ENCODE measurements at regions not wholly inside any gene's neighbourhood (a gene's known extent, or its start where the extent isn't known, plus 50 kb on each side); places are given as distances from the start of the nearest gene placed in this dataset.

GRCh38 chr10:107529350-107529749 lies 364.8 kb upstream of the SORCS1 start:
- TF ChIP-seq EP300 (IDR thresholded peaks at IDR 0.05; ENCODE audit: borderline replicate concordance) (no peak), YY1 (IDR thresholded peaks at IDR 0.05; ENCODE audit: low read depth) (no peak), CEBPB (IDR thresholded peaks at IDR 0.05) (no peak), TAF1 (IDR thresholded peaks at IDR 0.05; ENCODE audit: low read depth) (no peak), REST (IDR thresholded peaks at IDR 0.05; ENCODE audit: low read depth) (no peak), TEAD4 (IDR thresholded peaks at IDR 0.05) (no peak), EGR1 (IDR thresholded peaks at IDR 0.05) (no peak), RAD21 (IDR thresholded peaks at IDR 0.05; ENCODE audit: low read depth) (no peak), NFIC (IDR thresholded peaks at IDR 0.05) (no peak)

Measured in Ishikawa (cell line).